SIG-M5 (cell line): ENCODE measurements at regions not wholly inside any gene's neighbourhood (a gene's known extent, or its start where the extent isn't known, plus 50 kb on each side); places are given as distances from the start of the nearest gene placed in this dataset.

Experiments
- DNase-seq: peaks from one replicate; lab custom pipeline; 2025; lab: John Stamatoyannopoulos, UW

GRCh38 chr21:21605521-21605920 lies 607.3 kb downstream of the NCAM2 start:
- no peak for DNase-seq

- DNase-seq, result no peak
Observed at GRCh38 chr21:21606041-21606440, 607.8 kb downstream of the NCAM2 start.

GRCh38 chr21:21612466-21612865 lies 614.3 kb downstream of the NCAM2 start:
- DNase-seq, result no peak

GRCh38 chr21:21614966-21615365 lies 616.8 kb downstream of the NCAM2 start:
- DNase-seq, result no peak

- DNase-seq, result no peak
Observed at GRCh38 chr21:21622460-21623234, 624.4 kb downstream of the NCAM2 start.

GRCh38 chr21:21624674-21625073 lies 626.5 kb downstream of the NCAM2 start:
- no peak for DNase-seq

- no peak for DNase-seq
Observed at GRCh38 chr21:21631961-21632360, 633.8 kb downstream of the NCAM2 start.

GRCh38 chr21:21632926-21633325 lies 634.7 kb downstream of the NCAM2 start:
- DNase-seq, result no peak

GRCh38 chr21:21661741-21662140 lies 663.5 kb downstream of the NCAM2 start:
- DNase-seq, result no peak

- DNase-seq, result no peak
Observed at GRCh38 chr21:21662776-21663175, 664.6 kb downstream of the NCAM2 start.

GRCh38 chr21:21664871-21665270 lies 666.7 kb downstream of the NCAM2 start:
- no peak for DNase-seq

- no peak for DNase-seq
Observed at GRCh38 chr21:21666689-21667088, 668.5 kb downstream of the NCAM2 start.

GRCh38 chr21:21668198-21668597 lies 670.0 kb downstream of the NCAM2 start:
- DNase-seq, result no peak

- DNase-seq, result no peak
Observed at GRCh38 chr21:21673959-21674358, 675.8 kb downstream of the NCAM2 start.

GRCh38 chr21:21675601-21676000 lies 677.4 kb downstream of the NCAM2 start:
- no peak for DNase-seq

- no peak for DNase-seq
Observed at GRCh38 chr21:21682172-21682571, 684.0 kb downstream of the NCAM2 start.

- no peak for DNase-seq
Observed at GRCh38 chr21:21688889-21689288, 690.7 kb downstream of the NCAM2 start.

- no peak for DNase-seq
Observed at GRCh38 chr21:21690068-21690665, 692.0 kb downstream of the NCAM2 start.

- DNase-seq, result no peak
Observed at GRCh38 chr21:21712748-21713520, 714.7 kb downstream of the NCAM2 start.

GRCh38 chr21:21713651-21714180 lies 715.5 kb downstream of the NCAM2 start:
- no peak for DNase-seq

GRCh38 chr21:21714426-21714825 lies 716.2 kb downstream of the NCAM2 start:
- no peak for DNase-seq

- DNase-seq, result no peak
Observed at GRCh38 chr21:21715266-21715969, 717.2 kb downstream of the NCAM2 start.
